ENCODE measurements at regions not wholly inside any gene's neighbourhood (a gene's known extent, or its start where the extent isn't known, plus 50 kb on each side); places are given as distances from the start of the nearest gene placed in this dataset.
"Not testable (repeated sequence)": the region's sequence is repeated elsewhere in the genome, so short reads cannot be mapped to it uniquely, and the experiment has no call there.

GRCh38 chr5:44943647-44944046 is 134.9 kb downstream of the MRPS30 start:
- Mint-ChIP-seq H3K9me3 (no peaks in the 10 kb centered on the region), H3K4me1 (no peaks in the 10 kb centered on the region), H3K27me3 (ENCODE audit: low read depth) (no peaks in the 10 kb centered on the region), H3K27ac (no peak overlapping the region), H3K36me3 (ENCODE audit: low read depth) (no peaks in the 10 kb centered on the region), H3K4me3 (no peak overlapping the region)
- TF ChIP-seq CTCF (IDR thresholded peaks at IDR 0.05; ENCODE audit: unreplicated experiment in 3 of 3), result no peak

- no peaks in the 10 kb centered on the region for H3K27me3 Mint-ChIP-seq (ENCODE audit: low read depth)
- no peak for TF ChIP-seq CTCF (IDR thresholded peaks at IDR 0.05; ENCODE audit: unreplicated experiment in 3 of 3)
- H3K9me3 Mint-ChIP-seq, result no peaks in the 10 kb centered on the region
- H3K27ac Mint-ChIP-seq, result peak overlapping the region in 1 of 3 experiments; percentile 62
- no peaks in the 10 kb centered on the region for H3K36me3 Mint-ChIP-seq (ENCODE audit: low read depth)
- no peak overlapping the region for H3K4me3 Mint-ChIP-seq
- H3K4me1 Mint-ChIP-seq, result no peaks in the 10 kb centered on the region
Observed at GRCh38 chr5:44945743-44946142, 137.0 kb downstream of the MRPS30 start.

- no peaks in the 10 kb centered on the region for H3K36me3 Mint-ChIP-seq (ENCODE audit: low read depth)
- no peaks in the 10 kb centered on the region for H3K4me1 Mint-ChIP-seq
- H3K9me3 Mint-ChIP-seq, result no peaks in the 10 kb centered on the region
- no peak overlapping the region for H3K4me3 Mint-ChIP-seq
- H3K27me3 Mint-ChIP-seq (ENCODE audit: low read depth), result no peaks in the 10 kb centered on the region
- TF ChIP-seq CTCF (IDR thresholded peaks at IDR 0.05; ENCODE audit: unreplicated experiment in 3 of 3), result no peak
- H3K27ac Mint-ChIP-seq, result no peak overlapping the region
Observed at GRCh38 chr5:44949687-44950086, 140.9 kb downstream of the MRPS30 start.

GRCh38 chr5:44951371-44951770 is 142.6 kb downstream of the MRPS30 start:
- no peaks in the 10 kb centered on the region for H3K4me1 Mint-ChIP-seq
- H3K36me3 Mint-ChIP-seq (ENCODE audit: low read depth), result no peaks in the 10 kb centered on the region
- no peak overlapping the region for H3K27ac Mint-ChIP-seq
- no peaks in the 10 kb centered on the region for H3K9me3 Mint-ChIP-seq
- no peaks in the 10 kb centered on the region for H3K27me3 Mint-ChIP-seq (ENCODE audit: low read depth)
- no peak overlapping the region for H3K4me3 Mint-ChIP-seq
- TF ChIP-seq CTCF (IDR thresholded peaks at IDR 0.05; ENCODE audit: unreplicated experiment in 3 of 3), result no peak

GRCh38 chr5:44952376-44952775 is 143.6 kb downstream of the MRPS30 start:
- Mint-ChIP-seq H3K36me3 (ENCODE audit: low read depth) (no peaks in the 10 kb centered on the region), H3K9me3 (no peaks in the 10 kb centered on the region), H3K4me3 (no peak overlapping the region), H3K4me1 (no peaks in the 10 kb centered on the region), H3K27ac (no peak overlapping the region), H3K27me3 (ENCODE audit: low read depth) (no peaks in the 10 kb centered on the region)
- TF ChIP-seq CTCF (IDR thresholded peaks at IDR 0.05; ENCODE audit: unreplicated experiment in 3 of 3), result peak; percentile 58 to 68 (median 62)

- no peak overlapping the region for H3K4me3 Mint-ChIP-seq
- no peak overlapping the region for H3K27ac Mint-ChIP-seq
- TF ChIP-seq CTCF (IDR thresholded peaks at IDR 0.05; ENCODE audit: unreplicated experiment in 3 of 3), result no peak
- no peaks in the 10 kb centered on the region for H3K4me1 Mint-ChIP-seq
- no peaks in the 10 kb centered on the region for H3K36me3 Mint-ChIP-seq (ENCODE audit: low read depth)
- no peaks in the 10 kb centered on the region for H3K27me3 Mint-ChIP-seq (ENCODE audit: low read depth)
- H3K9me3 Mint-ChIP-seq, result no peaks in the 10 kb centered on the region
Observed at GRCh38 chr5:44953078-44953477, 144.3 kb downstream of the MRPS30 start.

- H3K9me3 Mint-ChIP-seq; H3K36me3 Mint-ChIP-seq (ENCODE audit: low read depth); H3K27me3 Mint-ChIP-seq (ENCODE audit: low read depth): not testable (repeated sequence)
Observed at GRCh38 chr5:44958943-44959454, 150.3 kb downstream of the MRPS30 start.

More at GRCh38 chr5:44958943-44959454, 150.3 kb downstream of the MRPS30 start:
- not testable (repeated sequence) for H3K4me1 Mint-ChIP-seq, H3K4me3 Mint-ChIP-seq, H3K27ac Mint-ChIP-seq

Data from nephron (organoid).